ENCODE measurements at regions not wholly inside any gene's neighbourhood (a gene's known extent, or its start where the extent isn't known, plus 50 kb on each side); places are given as distances from the start of the nearest gene placed in this dataset.

DNA sequence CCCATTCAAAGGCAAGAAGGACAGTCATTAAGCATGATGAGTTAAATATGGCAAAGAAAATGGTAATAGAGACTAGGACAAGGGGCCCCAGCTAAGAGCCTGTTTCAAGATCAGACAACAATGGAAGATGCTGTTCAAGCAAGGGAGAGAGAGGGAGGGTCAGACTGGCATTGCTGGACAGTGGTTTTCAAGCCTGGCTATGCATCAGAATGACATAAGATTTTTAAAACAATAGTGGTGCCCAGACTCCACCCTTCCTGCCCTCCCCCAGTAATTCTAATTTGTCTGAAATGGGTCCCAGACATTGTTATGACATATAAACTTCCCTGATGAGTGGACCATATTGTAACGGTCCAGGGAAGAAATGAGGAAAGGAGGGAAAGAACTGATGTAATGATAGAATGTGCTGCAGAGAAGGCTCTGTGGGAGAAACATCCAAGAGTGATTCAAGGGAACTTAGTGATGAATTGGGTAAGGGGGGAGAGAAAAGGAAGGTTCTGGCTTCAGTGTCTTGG is 112.9 kb upstream of the TRIB2 start:
- no peak for FAIRE-seq
- no peak for TF ChIP-seq POU2F2 (IDR thresholded peaks at IDR 0.05; ENCODE audit: low read depth, low read length)
- TF ChIP-seq PAX5 (IDR thresholded peaks at IDR 0.05; ENCODE audit: insufficient read depth, low read length, severe bottlenecking), result no peak
- TF ChIP-seq TAF1 (IDR thresholded peaks at IDR 0.05; ENCODE audit: low read depth, low read length), result no peak
- no peak for TF ChIP-seq POLR2AphosphoS5 (IDR thresholded peaks at IDR 0.05; ENCODE audit: low read depth, low read length)
- no peak for TF ChIP-seq SPI1 (IDR thresholded peaks at IDR 0.05; ENCODE audit: low read depth, low read length)
- no peak for TF ChIP-seq POLR2A (IDR thresholded peaks at IDR 0.05; ENCODE audit: low read depth, low read length)

DNA sequence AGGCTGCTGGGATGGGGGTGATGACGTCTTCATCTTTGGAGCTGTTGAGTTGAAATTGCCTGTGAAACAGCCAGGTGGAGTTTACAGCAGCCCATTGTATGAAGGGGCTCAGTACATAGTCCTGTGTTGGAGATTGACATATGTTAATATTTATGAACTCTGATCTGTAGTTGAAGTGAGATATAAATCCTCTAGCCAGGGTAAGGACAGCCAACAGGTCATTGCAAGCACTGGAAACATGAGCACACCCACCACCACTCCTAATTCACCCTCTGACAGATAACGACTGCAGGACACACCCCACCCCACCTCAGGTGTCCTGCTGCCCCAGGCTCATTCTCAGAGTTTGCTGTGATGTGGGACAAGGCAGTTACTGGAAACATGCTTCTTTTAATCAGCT is 112.4 kb upstream of the TRIB2 start:
- no peak for FAIRE-seq

More for the DNA sequence above, 112.9 kb upstream of the TRIB2 start:
- no peak for DNase-seq (ENCODE audit: insufficient read length, low spot score)

GRCh38 chr2:12605366-12605765 is 111.4 kb upstream of the TRIB2 start:
- TF ChIP-seq POLR2A (IDR thresholded peaks at IDR 0.05; ENCODE audit: low read depth, low read length) (no peak), PAX5 (IDR thresholded peaks at IDR 0.05; ENCODE audit: insufficient read depth, low read length, severe bottlenecking) (no peak), SPI1 (IDR thresholded peaks at IDR 0.05; ENCODE audit: low read depth, low read length) (no peak), POU2F2 (IDR thresholded peaks at IDR 0.05; ENCODE audit: low read depth, low read length) (no peak), POLR2AphosphoS5 (IDR thresholded peaks at IDR 0.05; ENCODE audit: low read depth, low read length) (no peak), TAF1 (IDR thresholded peaks at IDR 0.05; ENCODE audit: low read depth, low read length) (no peak)
- DNase-seq (ENCODE audit: insufficient read length, low spot score), result no peak
- no peak for FAIRE-seq

More for the DNA sequence above, 112.4 kb upstream of the TRIB2 start:
- TF ChIP-seq TAF1 (IDR thresholded peaks at IDR 0.05; ENCODE audit: low read depth, low read length) (no peak), PAX5 (IDR thresholded peaks at IDR 0.05; ENCODE audit: insufficient read depth, low read length, severe bottlenecking) (no peak), POLR2AphosphoS5 (IDR thresholded peaks at IDR 0.05; ENCODE audit: low read depth, low read length) (no peak), POLR2A (IDR thresholded peaks at IDR 0.05; ENCODE audit: low read depth, low read length) (no peak), SPI1 (IDR thresholded peaks at IDR 0.05; ENCODE audit: low read depth, low read length) (no peak), POU2F2 (IDR thresholded peaks at IDR 0.05; ENCODE audit: low read depth, low read length) (no peak)
- no peak for DNase-seq (ENCODE audit: insufficient read length, low spot score)

DNA sequence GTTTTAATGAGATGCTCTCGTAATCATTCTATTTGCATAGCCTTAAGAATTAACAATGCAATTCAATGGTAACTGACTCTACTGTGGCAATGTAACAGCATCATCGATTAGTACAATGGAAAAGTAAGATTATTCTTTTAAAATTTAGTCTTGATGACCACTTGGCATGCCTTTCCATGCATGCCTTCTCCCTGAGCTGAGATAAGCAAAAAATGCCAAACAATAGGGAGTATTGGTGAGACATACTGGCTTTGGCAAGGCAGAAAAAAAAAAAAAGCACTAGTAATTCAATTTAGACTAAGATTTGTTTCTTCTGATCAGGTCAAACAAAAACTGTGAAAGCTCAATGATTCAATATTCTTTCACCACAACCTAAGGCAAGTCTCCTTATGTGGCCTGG is 110.8 kb upstream of the TRIB2 start:
- TF ChIP-seq POU2F2 (IDR thresholded peaks at IDR 0.05; ENCODE audit: low read depth, low read length), result no peak
- no peak for TF ChIP-seq SPI1 (IDR thresholded peaks at IDR 0.05; ENCODE audit: low read depth, low read length)
- no peak for TF ChIP-seq PAX5 (IDR thresholded peaks at IDR 0.05; ENCODE audit: insufficient read depth, low read length, severe bottlenecking)
- TF ChIP-seq TAF1 (IDR thresholded peaks at IDR 0.05; ENCODE audit: low read depth, low read length), result no peak
- TF ChIP-seq POLR2AphosphoS5 (IDR thresholded peaks at IDR 0.05; ENCODE audit: low read depth, low read length), result no peak
- TF ChIP-seq POLR2A (IDR thresholded peaks at IDR 0.05; ENCODE audit: low read depth, low read length), result no peak
- DNase-seq (ENCODE audit: insufficient read length, low spot score) (no peak), FAIRE-seq (no peak)

DNA sequence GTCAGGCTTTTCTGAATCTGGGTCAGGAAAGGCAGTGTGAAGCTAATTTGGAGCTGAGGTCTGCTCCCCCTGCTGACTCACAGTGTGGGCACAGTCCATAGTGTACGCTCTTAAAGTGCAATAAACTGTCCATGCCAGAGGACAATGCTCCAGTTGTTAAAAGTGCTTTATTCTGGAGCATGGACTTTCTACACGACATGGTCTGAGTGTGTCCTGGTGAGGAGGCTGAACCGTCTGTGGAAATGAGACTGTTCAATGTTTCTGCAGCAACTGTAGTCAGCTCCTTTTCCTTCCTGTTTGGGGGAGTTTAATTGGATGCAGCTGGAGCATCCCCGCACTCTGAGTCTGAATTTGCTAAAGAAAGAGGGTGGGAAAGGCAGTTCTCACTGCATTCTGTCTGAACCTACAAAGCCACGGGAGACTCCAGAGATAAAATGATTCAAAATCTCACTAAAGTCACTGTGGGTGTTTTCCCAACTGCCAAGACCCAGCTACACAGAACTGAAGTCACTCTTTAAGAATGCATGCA is 110.2 kb upstream of the TRIB2 start:
- FAIRE-seq, result no peak
- TF ChIP-seq POU2F2 (IDR thresholded peaks at IDR 0.05; ENCODE audit: low read depth, low read length), result no peak
- no peak for TF ChIP-seq SPI1 (IDR thresholded peaks at IDR 0.05; ENCODE audit: low read depth, low read length)
- TF ChIP-seq TAF1 (IDR thresholded peaks at IDR 0.05; ENCODE audit: low read depth, low read length), result no peak
- no peak for TF ChIP-seq PAX5 (IDR thresholded peaks at IDR 0.05; ENCODE audit: insufficient read depth, low read length, severe bottlenecking)
- TF ChIP-seq POLR2A (IDR thresholded peaks at IDR 0.05; ENCODE audit: low read depth, low read length), result no peak
- TF ChIP-seq POLR2AphosphoS5 (IDR thresholded peaks at IDR 0.05; ENCODE audit: low read depth, low read length), result no peak
- DNase-seq (ENCODE audit: insufficient read length, low spot score), result no peak

DNA sequence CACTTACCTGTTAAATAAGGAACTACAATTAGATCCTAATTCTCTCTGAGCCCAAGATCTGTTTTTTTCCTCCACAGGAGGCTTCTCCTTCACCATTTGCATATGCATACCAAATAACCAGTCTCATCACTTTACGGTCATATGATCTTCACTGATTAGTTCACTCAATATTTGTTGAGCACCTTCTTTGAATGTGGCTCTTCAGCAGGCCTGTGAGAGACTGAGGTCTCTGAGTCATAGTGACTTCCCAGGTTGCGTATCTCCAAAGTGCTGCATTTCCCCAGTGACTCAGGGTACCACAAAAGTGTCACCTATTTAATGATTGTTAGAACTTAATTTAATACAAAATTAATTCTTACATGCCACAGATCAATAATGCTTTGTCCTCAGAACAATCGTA is 108.8 kb upstream of the TRIB2 start:
- FAIRE-seq, result no peak
- DNase-seq (ENCODE audit: insufficient read length, low spot score), result no peak
- no peak for TF ChIP-seq TAF1 (IDR thresholded peaks at IDR 0.05; ENCODE audit: low read depth, low read length)
- TF ChIP-seq POLR2AphosphoS5 (IDR thresholded peaks at IDR 0.05; ENCODE audit: low read depth, low read length), result no peak
- no peak for TF ChIP-seq PAX5 (IDR thresholded peaks at IDR 0.05; ENCODE audit: insufficient read depth, low read length, severe bottlenecking)
- no peak for TF ChIP-seq SPI1 (IDR thresholded peaks at IDR 0.05; ENCODE audit: low read depth, low read length)
- no peak for TF ChIP-seq POLR2A (IDR thresholded peaks at IDR 0.05; ENCODE audit: low read depth, low read length)
- no peak for TF ChIP-seq POU2F2 (IDR thresholded peaks at IDR 0.05; ENCODE audit: low read depth, low read length)

GRCh38 chr2:12610314-12610713 is 106.4 kb upstream of the TRIB2 start:
- FAIRE-seq (no peak), DNase-seq (ENCODE audit: insufficient read length, low spot score) (no peak)
- TF ChIP-seq POLR2AphosphoS5 (IDR thresholded peaks at IDR 0.05; ENCODE audit: low read depth, low read length), result no peak

GRCh38 chr2:12612168-12612567 is 104.6 kb upstream of the TRIB2 start:
- FAIRE-seq, result no peak
- TF ChIP-seq POLR2A (IDR thresholded peaks at IDR 0.05; ENCODE audit: low read depth, low read length) (no peak), POU2F2 (IDR thresholded peaks at IDR 0.05; ENCODE audit: low read depth, low read length) (no peak), PAX5 (IDR thresholded peaks at IDR 0.05; ENCODE audit: insufficient read depth, low read length, severe bottlenecking) (no peak), POLR2AphosphoS5 (IDR thresholded peaks at IDR 0.05; ENCODE audit: low read depth, low read length) (no peak), SPI1 (IDR thresholded peaks at IDR 0.05; ENCODE audit: low read depth, low read length) (no peak), TAF1 (IDR thresholded peaks at IDR 0.05; ENCODE audit: low read depth, low read length) (no peak)

GRCh38 chr2:12612671-12613070 is 104.1 kb upstream of the TRIB2 start:
- no peak for FAIRE-seq
- DNase-seq (ENCODE audit: insufficient read length, low spot score), result no peak
- TF ChIP-seq POLR2A (IDR thresholded peaks at IDR 0.05; ENCODE audit: low read depth, low read length), result no peak
- TF ChIP-seq PAX5 (IDR thresholded peaks at IDR 0.05; ENCODE audit: insufficient read depth, low read length, severe bottlenecking), result no peak
- TF ChIP-seq POLR2AphosphoS5 (IDR thresholded peaks at IDR 0.05; ENCODE audit: low read depth, low read length), result no peak
- TF ChIP-seq SPI1 (IDR thresholded peaks at IDR 0.05; ENCODE audit: low read depth, low read length), result no peak
- no peak for TF ChIP-seq POU2F2 (IDR thresholded peaks at IDR 0.05; ENCODE audit: low read depth, low read length)
- TF ChIP-seq TAF1 (IDR thresholded peaks at IDR 0.05; ENCODE audit: low read depth, low read length), result no peak

More at GRCh38 chr2:12612168-12612567, 104.6 kb upstream of the TRIB2 start:
- no peak for DNase-seq (ENCODE audit: insufficient read length, low spot score)
